ENCODE measurements at regions not wholly inside any gene's neighbourhood (a gene's known extent, or its start where the extent isn't known, plus 50 kb on each side); places are given as distances from the start of the nearest gene placed in this dataset.

GRCh38 chr1:39124282-39124681 lies 80.2 kb upstream of the MACF1 start:
- H3K27ac ChIP-seq (ENCODE audit: control insufficient read depth, insufficient read depth, low read length): peak overlapping the region; percentile 0
- peaks cover 51% of the 10 kb centered on the region for H3K4me1 ChIP-seq (ENCODE audit: control insufficient read depth, extremely low read depth, insufficient read depth, low read length)
- no peak for DNase-seq (ENCODE audit: low read depth, low spot score)
- peaks cover 87% of the 10 kb centered on the region for H3K79me2 ChIP-seq (ENCODE audit: control insufficient read depth, insufficient read depth, low read length)
- H3K27me3 ChIP-seq (ENCODE audit: control insufficient read depth, extremely low read depth, insufficient read depth, low read length): no peaks in the 10 kb centered on the region
- no peak overlapping the region for H3K4me3 ChIP-seq (ENCODE audit: control insufficient read depth in 2 of 3, extremely low read depth in 1 of 3, insufficient read depth in 2 of 3, low read depth in 1 of 3, low read length in 3 of 3)
- H3K36me3 ChIP-seq (ENCODE audit: control insufficient read depth in 2 of 2, extremely low read depth in 1 of 2, insufficient read depth in 2 of 2, low read length in 2 of 2): peaks cover 3 to 6% of the 10 kb centered on the region in 2 experiments
- dilution Hi-C loops (cut with MboI; ENCODE audit: extremely low pct_ligation_motif_present, low sequenced_read_pairs): no loop called here
- peak overlapping the region; percentile 58 for H3K4me2 ChIP-seq (ENCODE audit: control insufficient read depth, extremely low read depth, insufficient read depth, low read depth, low read length)
- H4K20me1 ChIP-seq (ENCODE audit: control insufficient read depth, extremely low read depth, insufficient read depth, low read length): peaks cover 6% of the 10 kb centered on the region
- H3K9ac ChIP-seq (ENCODE audit: control insufficient read depth, extremely low read depth, insufficient read depth, low read length): peak overlapping the region; percentile 24
- peaks cover under 1% of the 10 kb centered on the region for H3K9me1 ChIP-seq (ENCODE audit: control insufficient read depth, extremely low read depth, insufficient read depth, low read length)
- no peak overlapping the region for H2AFZ ChIP-seq (ENCODE audit: control insufficient read depth, low read length)
- TF ChIP-seq CTCF (optimal IDR thresholded peaks at IDR 0.05 in 1 of 3, IDR thresholded peaks at IDR 0.05 in 1 of 3, conservative IDR thresholded peaks at IDR 0.05 in 1 of 3; ENCODE audit: extremely low read depth in 1 of 3, insufficient read depth in 2 of 3, low read length in 3 of 3): no peak
- no peaks in the 10 kb centered on the region for H3K9me3 ChIP-seq (ENCODE audit: control insufficient read depth, low read depth, low read length)
- no peak for FAIRE-seq

GRCh38 chr1:39127513-39127912 lies 77.0 kb upstream of the MACF1 start:
- DNase-seq (ENCODE audit: low read depth, low spot score) (no peak), FAIRE-seq (no peak)
- peaks cover 82% of the 10 kb centered on the region for H3K4me1 ChIP-seq (ENCODE audit: control insufficient read depth, extremely low read depth, insufficient read depth, low read length)
- dilution Hi-C loops (cut with MboI; ENCODE audit: extremely low pct_ligation_motif_present, low sequenced_read_pairs): no loop called here
- no peaks in the 10 kb centered on the region for H3K9me3 ChIP-seq (ENCODE audit: control insufficient read depth, low read depth, low read length)
- no peak overlapping the region for H3K4me2 ChIP-seq (ENCODE audit: control insufficient read depth, extremely low read depth, insufficient read depth, low read depth, low read length)
- peaks cover 2% of the 10 kb centered on the region for H3K9me1 ChIP-seq (ENCODE audit: control insufficient read depth, extremely low read depth, insufficient read depth, low read length)
- no peak overlapping the region for H3K4me3 ChIP-seq (ENCODE audit: control insufficient read depth in 2 of 3, extremely low read depth in 1 of 3, insufficient read depth in 2 of 3, low read depth in 1 of 3, low read length in 3 of 3)
- H4K20me1 ChIP-seq (ENCODE audit: control insufficient read depth, extremely low read depth, insufficient read depth, low read length): no peaks in the 10 kb centered on the region
- H3K36me3 ChIP-seq (ENCODE audit: control insufficient read depth in 2 of 2, extremely low read depth in 1 of 2, insufficient read depth in 2 of 2, low read length in 2 of 2): peaks cover 3 to 9% of the 10 kb centered on the region in 2 experiments
- peak overlapping the region; percentile 89 for H3K27ac ChIP-seq (ENCODE audit: control insufficient read depth, insufficient read depth, low read length)
- H3K79me2 ChIP-seq (ENCODE audit: control insufficient read depth, insufficient read depth, low read length): peaks cover 72% of the 10 kb centered on the region
- H2AFZ ChIP-seq (ENCODE audit: control insufficient read depth, low read length): no peak overlapping the region
- TF ChIP-seq EZH2 (IDR thresholded peaks at IDR 0.05; ENCODE audit: low read length): no peak
- no peak for TF ChIP-seq CTCF (optimal IDR thresholded peaks at IDR 0.05 in 1 of 3, IDR thresholded peaks at IDR 0.05 in 1 of 3, conservative IDR thresholded peaks at IDR 0.05 in 1 of 3; ENCODE audit: extremely low read depth in 1 of 3, insufficient read depth in 2 of 3, low read length in 3 of 3)
- H3K27me3 ChIP-seq (ENCODE audit: control insufficient read depth, extremely low read depth, insufficient read depth, low read length): no peaks in the 10 kb centered on the region
- peak overlapping the region; percentile 8 for H3K9ac ChIP-seq (ENCODE audit: control insufficient read depth, extremely low read depth, insufficient read depth, low read length)
